Hindlimb muscle (tissue), 1 donor: ENCODE measurements at regions not wholly inside any gene's neighbourhood (a gene's known extent, or its start where the extent isn't known, plus 50 kb on each side); places are given as distances from the start of the nearest gene placed in this dataset.

Experiments used
- DNase-seq: peaks from one replicate; pipeline ENCODE4 v3.0.0-alpha.2; 2013

GRCh38 chr16:49078104-49078503, 203.5 kb downstream of the CBLN1 start:
- DNase-seq: no peak

- DNase-seq: no peak
These were observed 205.9 kb downstream of the CBLN1 start for GRCh38 chr16:49075709-49076108.

GRCh38 chr16:49068224-49068623, 213.4 kb downstream of the CBLN1 start:
- DNase-seq: no peak

- DNase-seq: no peak
These were observed 213.9 kb downstream of the CBLN1 start for GRCh38 chr16:49067776-49068175.

- DNase-seq: no peak
These were observed 220.4 kb downstream of the CBLN1 start for GRCh38 chr16:49061137-49061714.

- no peak for DNase-seq
These were observed 220.9 kb downstream of the CBLN1 start for GRCh38 chr16:49060728-49061127.

GRCh38 chr16:49058382-49058781, 223.3 kb downstream of the CBLN1 start:
- no peak for DNase-seq

GRCh38 chr16:49057936-49058335, 223.7 kb downstream of the CBLN1 start:
- no peak for DNase-seq

GRCh38 chr16:49057391-49057790, 224.2 kb downstream of the CBLN1 start:
- DNase-seq: no peak

- DNase-seq: no peak
These were observed 225.1 kb downstream of the CBLN1 start for GRCh38 chr16:49056546-49056945.

- DNase-seq: no peak
These were observed 225.7 kb downstream of the CBLN1 start for GRCh38 chr16:49055824-49056545.

GRCh38 chr16:49055291-49055690, 226.3 kb downstream of the CBLN1 start:
- no peak for DNase-seq

- no peak for DNase-seq
These were observed 227.0 kb downstream of the CBLN1 start for GRCh38 chr16:49054606-49055005.

GRCh38 chr16:49052846-49053245, 228.8 kb downstream of the CBLN1 start:
- DNase-seq: no peak

GRCh38 chr16:49051576-49051975, 230.1 kb downstream of the CBLN1 start:
- DNase-seq: peak; percentile 12

GRCh38 chr16:49050607-49051006, 231.0 kb downstream of the CBLN1 start:
- no peak for DNase-seq

- no peak for DNase-seq
These were observed 232.0 kb downstream of the CBLN1 start for GRCh38 chr16:49049644-49050043.

- no peak for DNase-seq
These were observed 232.4 kb downstream of the CBLN1 start for GRCh38 chr16:49049191-49049590.

GRCh38 chr16:49048557-49048956, 233.1 kb downstream of the CBLN1 start:
- DNase-seq: no peak

- no peak for DNase-seq
These were observed 245.5 kb downstream of the CBLN1 start for GRCh38 chr16:49036126-49036525.

- no peak for DNase-seq
These were observed 254.2 kb downstream of the CBLN1 start for GRCh38 chr16:49027420-49027819.

- no peak for DNase-seq
These were observed 255.0 kb downstream of the CBLN1 start for GRCh38 chr16:49026566-49027181.

GRCh38 chr16:49024896-49025295, 256.7 kb downstream of the CBLN1 start:
- DNase-seq: no peak

GRCh38 chr16:49024016-49024415, 257.6 kb downstream of the CBLN1 start:
- DNase-seq: no peak
